ENCODE measurements at regions not wholly inside any gene's neighbourhood (a gene's known extent, or its start where the extent isn't known, plus 50 kb on each side); places are given as distances from the start of the nearest gene placed in this dataset.

GRCh38 chr3:165529451-165529850, 307.8 kb downstream of the BCHE start:
- Histone ChIP-seq H2AK9ac (replicated peaks; ENCODE audit: low read depth, low read length, poor library complexity) (no peak overlapping the region), H4K8ac (ENCODE audit: low read depth in 2 of 2, low read length in 2 of 2) (no peak overlapping the region), H3K56ac (ENCODE audit: extremely low read depth, insufficient read depth, low read length) (no peak overlapping the region), H3K27me3 (ENCODE audit: control insufficient read depth, insufficient read depth, low read length) (no peaks in the 10 kb centered on the region), H2AK5ac (ENCODE audit: low read depth, low read length) (no peak overlapping the region), H3K36me3 (ENCODE audit: control insufficient read depth, insufficient read depth, low read length) (no peaks in the 10 kb centered on the region), H3K4ac (ENCODE audit: low read depth, low read length) (no peak overlapping the region), H2BK5ac (ENCODE audit: low read depth, low read length, poor library complexity, severe bottlenecking) (no peak overlapping the region), H4K91ac (ENCODE audit: insufficient read depth, low read depth, low read length) (no peak overlapping the region), H3K23ac (ENCODE audit: low read depth, low read length) (no peak overlapping the region), H2BK20ac (ENCODE audit: low read depth, low read length) (no peak overlapping the region), H3K4me2 (ENCODE audit: low read depth, low read length) (no peak overlapping the region), H3K4me3 (ENCODE audit: insufficient read depth, low read depth, low read length) (no peak overlapping the region), H3K79me1 (ENCODE audit: low read depth in 1 of 2, low read length in 2 of 2) (no peaks in the 10 kb centered on the region), H3K27ac (ENCODE audit: insufficient read depth, low read length) (no peak overlapping the region), H2AFZ (replicated peaks; ENCODE audit: low read length, poor library complexity) (no peak overlapping the region), H3K9me3 (ENCODE audit: control insufficient read depth, insufficient read depth, low read length) (no peaks in the 10 kb centered on the region), H3K9me1 (ENCODE audit: insufficient read depth, low read length) (no peaks in the 10 kb centered on the region), H2BK120ac (ENCODE audit: low read depth, low read length) (no peak overlapping the region), H3K18ac (ENCODE audit: low read depth, low read length) (no peak overlapping the region), H2BK15ac (ENCODE audit: low read depth, low read length) (no peak overlapping the region), H4K20me1 (ENCODE audit: insufficient read depth, low read length) (no peaks in the 10 kb centered on the region), H4K5ac (ENCODE audit: low read depth, low read length) (no peak overlapping the region), H3K4me1 (ENCODE audit: control insufficient read depth, insufficient read depth, low read length) (no peaks in the 10 kb centered on the region), H3K14ac (replicated peaks; ENCODE audit: low read depth, low read length) (no peak overlapping the region), H3K9ac (ENCODE audit: low read depth, low read length) (no peak overlapping the region)
- intact Hi-C loops (cut with micrococcal nuclease) = no loop called here
- in situ Hi-C loops (cut with MboI; ENCODE audit: low sequenced_read_pairs) = no loop called here
- ChIA-PET CTCF (no interaction called here), POLR2A (ENCODE audit: unreplicated experiment) (no interaction called here)
- TF ChIP-seq CEBPB (IDR thresholded peaks at IDR 0.05; ENCODE audit: low read depth, low read length) (no peak), NFE2L2 (IDR thresholded peaks at IDR 0.05; ENCODE audit: low read depth, low read length) (no peak), CHD1 (IDR thresholded peaks at IDR 0.05; ENCODE audit: low read depth, low read length) (no peak), RAD21 (IDR thresholded peaks at IDR 0.05; ENCODE audit: low read length) (no peak), MAZ (IDR thresholded peaks at IDR 0.05; ENCODE audit: borderline replicate concordance, low read depth, low read length) (no peak), FOS (IDR thresholded peaks at IDR 0.05; ENCODE audit: low read depth, low read length) (no peak), ELK1 (IDR thresholded peaks at IDR 0.05; ENCODE audit: borderline replicate concordance, low read depth, low read length) (no peak), MAFK (IDR thresholded peaks at IDR 0.05; ENCODE audit: low read depth, low read length) (no peak), CTCF (conservative IDR thresholded peaks at IDR 0.05; ENCODE audit: low read depth, low read length) (no peak), RCOR1 (IDR thresholded peaks at IDR 0.05; ENCODE audit: insufficient replicate concordance, low read length) (no peak), SMC3 (IDR thresholded peaks at IDR 0.05; ENCODE audit: low read depth, low read length) (no peak), USF2 (IDR thresholded peaks at IDR 0.05; ENCODE audit: low read depth, low read length) (no peak), RFX5 (IDR thresholded peaks at IDR 0.05; ENCODE audit: low read depth, low read length) (no peak), POLR2A (IDR thresholded peaks at IDR 0.05; ENCODE audit: low read depth, low read length) (no peak), BHLHE40 (IDR thresholded peaks at IDR 0.05; ENCODE audit: low read depth, low read length) (no peak), MXI1 (IDR thresholded peaks at IDR 0.05; ENCODE audit: borderline replicate concordance, low read depth, low read length) (no peak)
- dilution Hi-C loops (cut with HindIII; ENCODE audit: low sequenced_read_pairs, unreplicated experiment) = no loop called here
- DNase-seq (no peak), ATAC-seq (ENCODE audit: low read depth) (no peak)
- WGBS, 2 experiments (ENCODE audit: extremely low coverage in 2 of 2, insufficient read length in 1 of 2) = no CpG with 5 or more reads among the region's 2 CpGs
- no TSS peak for BruUV-seq (replicated peaks)

All from IMR-90 (cell line).